Activated CD8-positive, alpha-beta memory T cell treated with anti-CD3 and anti-CD28 coated beads, Interleukin-2, amount 50 U/mL, for 48 hours (primary cell): ENCODE measurements at regions not wholly inside any gene's neighbourhood (a gene's known extent, or its start where the extent isn't known, plus 50 kb on each side); places are given as distances from the start of the nearest gene placed in this dataset.

Experiments used
- DNase-seq: peaks from one replicate; pipeline ENCODE4 v3.0.0-alpha.2; 2020

- no peak for DNase-seq
Observed at GRCh38 chr1:56417646-56418045, 161.7 kb downstream of the PLPP3 start.

- no peak for DNase-seq
Observed at GRCh38 chr1:56416495-56416894, 162.9 kb downstream of the PLPP3 start.

GRCh38 chr1:56415720-56416119 is 163.6 kb downstream of the PLPP3 start:
- DNase-seq, result no peak

- no peak for DNase-seq
Observed at GRCh38 chr1:56415258-56415657, 164.1 kb downstream of the PLPP3 start.

- DNase-seq, result no peak
Observed at GRCh38 chr1:56414728-56415224, 164.6 kb downstream of the PLPP3 start.

- no peak for DNase-seq
Observed at GRCh38 chr1:56413671-56414199, 165.6 kb downstream of the PLPP3 start.

- DNase-seq, result no peak
Observed at GRCh38 chr1:56411484-56412180, 167.7 kb downstream of the PLPP3 start.

- DNase-seq, result no peak
Observed at GRCh38 chr1:56411021-56411420, 168.3 kb downstream of the PLPP3 start.

- DNase-seq, result no peak
Observed at GRCh38 chr1:56410405-56410804, 169.0 kb downstream of the PLPP3 start.

GRCh38 chr1:56409112-56409691 is 170.2 kb downstream of the PLPP3 start:
- DNase-seq, result no peak

- DNase-seq, result no peak
Observed at GRCh38 chr1:56406821-56407220, 172.5 kb downstream of the PLPP3 start.

GRCh38 chr1:56404561-56405030 is 174.8 kb downstream of the PLPP3 start:
- DNase-seq, result no peak

GRCh38 chr1:56404066-56404465 is 175.3 kb downstream of the PLPP3 start:
- no peak for DNase-seq

- no peak for DNase-seq
Observed at GRCh38 chr1:56403321-56403720, 176.0 kb downstream of the PLPP3 start.

- no peak for DNase-seq
Observed at GRCh38 chr1:56401191-56401590, 178.2 kb downstream of the PLPP3 start.

- no peak for DNase-seq
Observed at GRCh38 chr1:56400526-56400925, 178.8 kb downstream of the PLPP3 start.

- no peak for DNase-seq
Observed at GRCh38 chr1:56399795-56400194, 179.6 kb downstream of the PLPP3 start.

- DNase-seq, result no peak
Observed at GRCh38 chr1:56399326-56399725, 180.0 kb downstream of the PLPP3 start.

- DNase-seq, result no peak
Observed at GRCh38 chr1:56397811-56398231, 181.5 kb downstream of the PLPP3 start.

- no peak for DNase-seq
Observed at GRCh38 chr1:56397409-56397808, 182.0 kb downstream of the PLPP3 start.

- no peak for DNase-seq
Observed at GRCh38 chr1:56396581-56396980, 182.8 kb downstream of the PLPP3 start.

- no peak for DNase-seq
Observed at GRCh38 chr1:56395776-56396175, 183.6 kb downstream of the PLPP3 start.

GRCh38 chr1:56394298-56394697 is 185.1 kb downstream of the PLPP3 start:
- DNase-seq, result no peak
